C4-2B (cell line): ENCODE measurements at regions not wholly inside any gene's neighbourhood (a gene's known extent, or its start where the extent isn't known, plus 50 kb on each side); places are given as distances from the start of the nearest gene placed in this dataset.

Experiments used
- H3K27ac ChIP-seq: fragments of 450-650 bp; 2 replicates; pipeline ENCODE4 v1.5.1; 2017
- CTCF ChIP-seq: fragments of 450-650 bp; conservative IDR thresholded peaks from 2 replicates; pipeline ENCODE4 v1.5.1; 2017; ENCODE audit warnings: mild to moderate bottlenecking
- ZFX ChIP-seq: fragments of 450-650 bp; IDR thresholded peaks from 2 replicates; pipeline ENCODE4 v1.6.1; 2017

GRCh38 chr6:109262261-109262660 lies 120.0 kb downstream of the CD164 start:
- no peak for TF ChIP-seq CTCF
- TF ChIP-seq ZFX = no peak
- no peak overlapping the region for H3K27ac ChIP-seq

GRCh38 chr6:109261811-109262210 lies 120.5 kb downstream of the CD164 start:
- no peak overlapping the region for H3K27ac ChIP-seq
- TF ChIP-seq ZFX (no peak), CTCF (no peak)

GRCh38 chr6:109260701-109261100 lies 121.6 kb downstream of the CD164 start:
- no peak for TF ChIP-seq ZFX
- no peak for TF ChIP-seq CTCF
- H3K27ac ChIP-seq = no peak overlapping the region

- TF ChIP-seq ZFX (no peak), CTCF (no peak)
Measured at GRCh38 chr6:109260126-109260525, 122.1 kb downstream of the CD164 start.

GRCh38 chr6:109258129-109258528 lies 124.1 kb downstream of the CD164 start:
- no peak overlapping the region for H3K27ac ChIP-seq
- TF ChIP-seq CTCF (no peak), ZFX (no peak)

More at GRCh38 chr6:109260126-109260525, 122.1 kb downstream of the CD164 start:
- no peak overlapping the region for H3K27ac ChIP-seq

- H3K27ac ChIP-seq = peak overlapping the region; percentile 86
- no peak for TF ChIP-seq ZFX
- TF ChIP-seq CTCF = no peak
Measured at GRCh38 chr6:109257494-109257893, 124.8 kb downstream of the CD164 start.

- peak overlapping the region; percentile 68; the same call in 1 of the 2 replicates for H3K27ac ChIP-seq
- TF ChIP-seq ZFX (no peak), CTCF (no peak)
Measured at GRCh38 chr6:109255946-109256640, 126.2 kb downstream of the CD164 start.
